SK-N-SH (cell line): ENCODE measurements at regions not wholly inside any gene's neighbourhood (a gene's known extent, or its start where the extent isn't known, plus 50 kb on each side); places are given as distances from the start of the nearest gene placed in this dataset.
"Not testable (repeated sequence)": the region's sequence is repeated elsewhere in the genome, so short reads cannot be mapped to it uniquely, and the experiment has no call there.

Source experiments
- CTCF ChIA-PET: fragments of 300-600, 350-600 bp; formaldehyde crosslinking; extraction: SDS; loops from one replicate; lab custom pipeline; 2021; lab: Yijun Ruan, JAX
- POLR2A ChIA-PET: fragments of 350-600 bp; sonication (Branson Sonifier 250); formaldehyde crosslinking; extraction: SDS; loops from one replicate; lab custom pipeline; 2020; ENCODE audit warnings: antibody characterized with exemption, inconsistent platforms; lab: Yijun Ruan, JAX
- DNase-seq: peaks from one replicate; pipeline ENCODE4 v3.0.0; 2012
- H2AFZ ChIP-seq: fragments of 200-600 bp; sonication (generic); 2 replicates; pipeline ENCODE4 v1.8.1; 2016; ENCODE audit warnings: antibody characterized with exemption, mild to moderate bottlenecking, low read depth
- H3F3A ChIP-seq: fragments of 200-600 bp; sonication (generic); replicated peaks from 2 replicates; pipeline ENCODE3; 2016; ENCODE audit warnings: antibody characterized with exemption, mild to moderate bottlenecking; ENCODE audit not compliant: insufficient read depth
- H3K27ac ChIP-seq, 2 experiments: fragments of 200-500 bp in 1 of 2; fragments of 200-600 bp in 1 of 2; sonication (Bioruptor generic) in 1 of 2; sonication (generic), shearing (Covaris generic) in 1 of 2; 2 replicates each; pipeline versions ENCODE4 v1.5.1 to v1.6.1; 2014 to 2016; ENCODE audit warnings: low read depth in 2 of 2, inconsistent platforms in 1 of 2, low read length in 1 of 2, mild to moderate bottlenecking in 1 of 2, mixed read lengths in 1 of 2
- H3K27me3 ChIP-seq: fragments of 200-600 bp; sonication (generic), shearing (Covaris generic); 2 replicates; pipeline ENCODE4 v1.6.1; 2016; ENCODE audit warnings: mixed run types; ENCODE audit not compliant: insufficient read depth
- H3K36me3 ChIP-seq, 2 experiments: fragments of 200-500 bp in 1 of 2; fragments of 200-600 bp in 1 of 2; sonication (Bioruptor generic) in 1 of 2; sonication (generic) in 1 of 2; replicated peaks in 1 of 2; 2 replicates each; pipeline versions ENCODE3 to v1.5.1; 2014 to 2016; ENCODE audit warnings: low read length in 1 of 2, mild to moderate bottlenecking in 1 of 2; ENCODE audit not compliant: insufficient read depth in 2 of 2, control insufficient read depth in 1 of 2
- H3K4me1 ChIP-seq, 2 experiments: fragments of 200-500 bp in 1 of 2; fragments of 200-600 bp in 1 of 2; sonication (Bioruptor generic) in 1 of 2; sonication (generic), shearing (Covaris generic) in 1 of 2; 2 replicates each; pipeline versions ENCODE4 v1.5.1 to v1.6.1; 2014 to 2016; ENCODE audit warnings: low read depth in 1 of 2, low read length in 1 of 2, mixed run types in 1 of 2; ENCODE audit not compliant: insufficient read depth in 2 of 2, control insufficient read depth in 1 of 2
- H3K4me2 ChIP-seq: fragments of 200-600 bp; sonication (generic), shearing (Covaris generic); 2 replicates; pipeline ENCODE4 v1.6.1; 2017; ENCODE audit warnings: mixed run types
- H3K4me3 ChIP-seq, 2 experiments: fragments of 200-500 bp in 1 of 2; fragments of 200-600 bp in 1 of 2; sonication (Bioruptor generic) in 1 of 2; sonication (generic), shearing (Covaris generic) in 1 of 2; 2 replicates each; pipeline versions ENCODE4 v1.5.1 to v1.8.1; 2014 to 2016; ENCODE audit warnings: low read depth in 2 of 2, inconsistent platforms in 1 of 2, low read length in 1 of 2, mild to moderate bottlenecking in 1 of 2, mixed read lengths in 1 of 2, moderate library complexity in 1 of 2
- H3K79me2 ChIP-seq: fragments of 200-600 bp; sonication (generic); 2 replicates; pipeline ENCODE4 v1.8.1; 2017; ENCODE audit warnings: mild to moderate bottlenecking; ENCODE audit not compliant: insufficient read depth
- H3K9ac ChIP-seq: fragments of 200-600 bp; sonication (generic); 2 replicates; pipeline ENCODE4 v1.6.1; 2017; ENCODE audit warnings: mixed run types
- H3K9me2 ChIP-seq: fragments of 200-600 bp; sonication (generic); 2 replicates; pipeline ENCODE4 v1.6.1; 2017; ENCODE audit warnings: mixed run types
- H3K9me3 ChIP-seq: fragments of 200-600 bp; sonication (generic); 2 replicates; pipeline ENCODE4 v1.6.1; 2017; ENCODE audit warnings: mixed run types, mild to moderate bottlenecking, moderate library complexity
- H4K20me1 ChIP-seq: fragments of 200-600 bp; sonication (generic); 2 replicates; pipeline ENCODE4 v1.6.1; 2017; ENCODE audit warnings: mild to moderate bottlenecking, mixed run types; ENCODE audit not compliant: insufficient read depth
- FOXJ3 ChIP-seq: sonication (generic); formaldehyde crosslinking; IDR thresholded peaks from 2 replicates; pipeline ENCODE4 v1.5.1; 2020; ENCODE audit warnings: mild to moderate bottlenecking, missing genetic modification reagents
- JUND ChIP-seq: IDR thresholded peaks from 2 replicates; pipeline ENCODE4 v1.4.0; 2012
- MXI1 ChIP-seq: IDR thresholded peaks from 2 replicates; pipeline ENCODE4 v1.6.1; 2012; ENCODE audit warnings: mild to moderate bottlenecking, low read depth, low read length, improper control_type of control experiment
- RAD21 ChIP-seq: IDR thresholded peaks from 2 replicates; pipeline ENCODE4 v1.6.1; 2012; ENCODE audit warnings: mild to moderate bottlenecking, low read length
- REST ChIP-seq: IDR thresholded peaks from 2 replicates; pipeline ENCODE4 v1.6.1; 2012; ENCODE audit warnings: mild to moderate bottlenecking, low read depth, low read length, moderate library complexity
- RXRA ChIP-seq: IDR thresholded peaks from 2 replicates; pipeline ENCODE4 v1.4.0; 2012; ENCODE audit warnings: low read depth, mild to moderate bottlenecking, borderline replicate concordance
- SIN3A ChIP-seq: IDR thresholded peaks from 2 replicates; pipeline ENCODE4 v1.6.1; 2012; ENCODE audit warnings: low read depth, mild to moderate bottlenecking, low read length, moderate library complexity, borderline replicate concordance
- WGBS: methylation state at CpG from one replicate; pipeline ENCODE4 v1.1.6; 2017; ENCODE audit warnings: low lambda C conversion rate; 5-methylcytosine and 5-hydroxymethylcytosine counted together
- TF ChIP-seq, protein P1 (sequence below): IDR thresholded peaks from 2 replicates; pipeline ENCODE4 v1.4.0; 2012; ENCODE audit warnings: low read depth, borderline replicate concordance
- TF ChIP-seq, protein P2 (sequence below): fragments of 150-350 bp; IDR thresholded peaks from 2 replicates; pipeline ENCODE4 v1.6.1; 2016; ENCODE audit warnings: mild to moderate bottlenecking, low read depth, low read length

DNA sequence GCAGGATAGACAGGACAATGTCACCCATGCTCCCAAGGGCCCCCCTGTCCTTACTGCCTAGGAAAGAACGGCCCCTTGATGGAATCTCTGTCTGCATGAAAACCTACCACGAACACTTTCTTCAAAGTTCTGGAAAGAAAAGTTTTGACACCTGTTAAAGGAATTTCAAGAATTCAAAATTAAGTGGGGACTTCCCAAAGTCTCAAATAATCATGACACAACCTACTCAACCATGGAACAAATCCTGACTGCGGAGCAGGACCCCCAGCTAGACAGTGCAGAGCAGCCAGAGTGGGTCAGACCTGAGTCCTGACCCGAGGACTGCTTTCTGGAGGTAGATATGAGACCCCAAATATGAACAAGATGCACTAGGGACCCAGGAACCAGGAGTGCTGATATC, 245.3 kb upstream of the NSMCE3 start (continued):
- TF ChIP-seq, protein P1, sequence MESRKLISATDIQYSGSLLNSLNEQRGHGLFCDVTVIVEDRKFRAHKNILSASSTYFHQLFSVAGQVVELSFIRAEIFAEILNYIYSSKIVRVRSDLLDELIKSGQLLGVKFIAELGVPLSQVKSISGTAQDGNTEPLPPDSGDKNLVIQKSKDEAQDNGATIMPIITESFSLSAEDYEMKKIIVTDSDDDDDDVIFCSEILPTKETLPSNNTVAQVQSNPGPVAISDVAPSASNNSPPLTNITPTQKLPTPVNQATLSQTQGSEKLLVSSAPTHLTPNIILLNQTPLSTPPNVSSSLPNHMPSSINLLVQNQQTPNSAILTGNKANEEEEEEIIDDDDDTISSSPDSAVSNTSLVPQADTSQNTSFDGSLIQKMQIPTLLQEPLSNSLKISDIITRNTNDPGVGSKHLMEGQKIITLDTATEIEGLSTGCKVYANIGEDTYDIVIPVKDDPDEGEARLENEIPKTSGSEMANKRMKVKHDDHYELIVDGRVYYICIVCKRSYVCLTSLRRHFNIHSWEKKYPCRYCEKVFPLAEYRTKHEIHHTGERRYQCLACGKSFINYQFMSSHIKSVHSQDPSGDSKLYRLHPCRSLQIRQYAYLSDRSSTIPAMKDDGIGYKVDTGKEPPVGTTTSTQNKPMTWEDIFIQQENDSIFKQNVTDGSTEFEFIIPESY, result no peak
- TF ChIP-seq MXI1 (no peak), RAD21 (no peak), RXRA (no peak), FOXJ3 (CRISPR knock-in tag) (no peak), SIN3A (no peak), REST (no peak)
- TF ChIP-seq, protein P2, sequence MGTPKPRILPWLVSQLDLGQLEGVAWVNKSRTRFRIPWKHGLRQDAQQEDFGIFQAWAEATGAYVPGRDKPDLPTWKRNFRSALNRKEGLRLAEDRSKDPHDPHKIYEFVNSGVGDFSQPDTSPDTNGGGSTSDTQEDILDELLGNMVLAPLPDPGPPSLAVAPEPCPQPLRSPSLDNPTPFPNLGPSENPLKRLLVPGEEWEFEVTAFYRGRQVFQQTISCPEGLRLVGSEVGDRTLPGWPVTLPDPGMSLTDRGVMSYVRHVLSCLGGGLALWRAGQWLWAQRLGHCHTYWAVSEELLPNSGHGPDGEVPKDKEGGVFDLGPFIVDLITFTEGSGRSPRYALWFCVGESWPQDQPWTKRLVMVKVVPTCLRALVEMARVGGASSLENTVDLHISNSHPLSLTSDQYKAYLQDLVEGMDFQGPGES, result no peak
- TF ChIP-seq, all 33 proteins: peak for 0

- H3K27me3 ChIP-seq, result no peaks in the 10 kb centered on the region
- POLR2A ChIA-PET, result no interaction called here
- 28% methylated on average over 4 of the region's 4 CpGs for WGBS
- H3K79me2 ChIP-seq, result no peaks in the 10 kb centered on the region
- no peaks in the 10 kb centered on the region for H3K9me3 ChIP-seq
- H3K36me3 ChIP-seq, result no peaks in the 10 kb centered on the region
- no peak overlapping the region for H3K4me2 ChIP-seq
- no peaks in the 10 kb centered on the region for H3K4me1 ChIP-seq
- H4K20me1 ChIP-seq, result no peaks in the 10 kb centered on the region
- no peak for TF ChIP-seq SIN3A
- TF ChIP-seq JUND, result no peak
- H3K4me3 ChIP-seq, result no peak overlapping the region
- H3K9me2 ChIP-seq, result no peaks in the 10 kb centered on the region
- CTCF ChIA-PET, result no interaction called here
- no peak overlapping the region for H3K9ac ChIP-seq
- H2AFZ ChIP-seq, result no peak overlapping the region
- DNase-seq, result no peak
- H3K27ac ChIP-seq, result no peak overlapping the region
- H3F3A ChIP-seq, result no peaks in the 10 kb centered on the region
These were observed 242.0 kb upstream of the NSMCE3 start for GRCh38 chr15:29511663-29512062.

- H3K79me2 ChIP-seq, H4K20me1 ChIP-seq, H3F3A ChIP-seq, H3K27me3 ChIP-seq, H3K4me1 ChIP-seq, H2AFZ ChIP-seq, H3K9me2 ChIP-seq, H3K9me3 ChIP-seq, H3K36me3 ChIP-seq, H3K4me2 ChIP-seq, H3K9ac ChIP-seq, H3K27ac ChIP-seq, CTCF ChIA-PET, POLR2A ChIA-PET, H3K4me3 ChIP-seq, DNase-seq: not testable (repeated sequence)
- 14% methylated on average over 5 of the region's 5 CpGs for WGBS
These were observed 235.9 kb upstream of the NSMCE3 start for GRCh38 chr15:29505535-29505934.
